Omental fat pad (tissue), 3 donors: ENCODE measurements at regions not wholly inside any gene's neighbourhood (a gene's known extent, or its start where the extent isn't known, plus 50 kb on each side); places are given as distances from the start of the nearest gene placed in this dataset.
"Not testable (repeated sequence)": the region's sequence is repeated elsewhere in the genome, so short reads cannot be mapped to it uniquely, and the experiment has no call there.

ENCODE experiments used
- ATAC-seq: fragments of 150-250 bp; one replicate; pipeline ENCODE4 v1.9.1; 2016; ENCODE audit warnings: mild to moderate bottlenecking, moderate library complexity; ENCODE audit not compliant: low FRiP score
- DNase-seq: peaks from one replicate; pipeline ENCODE4 v3.0.0-alpha.2; 2019; ENCODE audit warnings: low spot score
- CTCF ChIP-seq, 3 donors: fragments of 450-650 bp; IDR thresholded peaks; one replicate each; pipeline ENCODE4 v1.5.1; 2016 to 2017; ENCODE audit warnings: antibody characterized with exemption in 3 of 3, mild to moderate bottlenecking in 3 of 3, moderate library complexity in 2 of 3

- TF ChIP-seq CTCF (IDR thresholded peaks at IDR 0.05): no peak
- DNase-seq (no peak), ATAC-seq (no peak)
Measured at GRCh38 chr14:45906257-45906656, 653.3 kb upstream of the MIS18BP1 start.

DNA sequence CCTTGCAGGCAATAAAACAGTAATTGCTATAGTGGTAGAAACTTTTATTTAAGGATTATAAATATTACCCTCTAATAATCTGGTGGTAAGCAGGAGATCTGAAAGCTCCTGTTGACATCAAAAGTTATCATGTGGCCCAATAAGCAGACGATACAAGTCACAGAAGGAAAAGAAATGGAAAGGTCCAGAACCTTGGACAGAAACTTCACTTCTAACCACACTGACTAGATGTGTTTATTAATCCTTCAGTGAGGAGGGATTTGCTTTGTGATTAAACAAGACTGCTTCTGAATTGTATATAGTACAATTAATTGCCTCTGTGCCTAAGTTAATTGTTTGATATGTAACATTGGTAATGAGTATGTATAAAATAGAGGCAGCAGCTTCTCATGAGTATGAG is 652.7 kb upstream of the MIS18BP1 start:
- TF ChIP-seq CTCF (IDR thresholded peaks at IDR 0.05): no peak
- ATAC-seq (no peak), DNase-seq (no peak)

GRCh38 chr14:45904314-45904713 is 651.3 kb upstream of the MIS18BP1 start:
- TF ChIP-seq CTCF (IDR thresholded peaks at IDR 0.05): no peak
- DNase-seq: no peak
- ATAC-seq: no peak

- DNase-seq: no peak
- no peak for TF ChIP-seq CTCF (IDR thresholded peaks at IDR 0.05)
- ATAC-seq: no peak
Measured at GRCh38 chr14:45902241-45902640, 649.2 kb upstream of the MIS18BP1 start.

GRCh38 chr14:45897439-45897838 is 644.4 kb upstream of the MIS18BP1 start:
- no peak for TF ChIP-seq CTCF (IDR thresholded peaks at IDR 0.05)
- DNase-seq: no peak
- ATAC-seq: no peak

DNA sequence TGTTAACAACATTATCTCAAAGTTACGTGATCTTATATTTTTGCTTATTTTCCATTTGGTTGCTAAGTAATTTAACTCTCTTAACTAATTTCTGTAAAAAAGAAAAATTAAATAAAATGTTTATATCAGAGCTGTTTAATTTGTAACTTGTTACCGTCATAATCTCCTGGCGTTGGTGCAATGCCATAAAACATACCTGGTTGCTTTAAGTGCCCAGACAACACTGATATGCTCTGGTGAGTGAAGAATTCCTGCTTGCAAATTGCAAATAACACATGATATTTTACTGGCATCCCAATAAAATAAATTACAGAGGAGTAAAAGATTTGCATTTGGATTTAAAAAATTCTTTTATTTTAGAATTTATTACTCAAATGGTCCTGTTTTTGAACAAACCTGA is 640.1 kb upstream of the MIS18BP1 start:
- no peak for DNase-seq
- no peak for TF ChIP-seq CTCF (IDR thresholded peaks at IDR 0.05)
- no peak for ATAC-seq

- TF ChIP-seq CTCF (IDR thresholded peaks at IDR 0.05): no peak
- peak; percentile 70 for ATAC-seq
- no peak for DNase-seq
Measured at GRCh38 chr14:45891417-45892080, 638.5 kb upstream of the MIS18BP1 start.

DNA sequence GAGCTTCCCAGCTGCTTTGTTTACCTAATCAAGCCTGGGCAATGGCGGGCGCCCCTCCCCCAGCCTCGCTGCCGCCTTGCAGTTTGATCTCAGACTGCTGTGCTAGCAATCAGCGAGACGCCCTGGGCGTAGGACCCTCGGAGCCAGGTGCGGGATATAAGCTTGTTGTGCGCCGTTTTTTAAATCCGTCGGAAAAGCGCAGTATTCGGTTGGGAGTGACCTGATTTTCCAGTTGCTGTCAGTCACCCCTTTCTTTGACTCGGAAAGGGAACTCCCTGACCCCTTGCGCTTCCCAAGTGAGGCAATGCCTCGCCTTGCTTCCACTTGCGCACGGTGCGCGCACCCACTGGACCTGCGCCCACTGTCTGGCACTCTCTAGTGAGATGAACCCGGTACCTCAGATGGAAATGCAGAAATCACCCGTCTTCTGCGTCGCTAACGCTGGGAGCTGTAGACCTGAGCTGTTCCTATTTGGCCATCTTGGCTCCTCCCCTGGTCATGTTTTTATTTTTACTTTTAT is 635.8 kb upstream of the MIS18BP1 start:
- DNase-seq, ATAC-seq: not testable (repeated sequence)
